B cell (primary cell): ENCODE measurements at regions not wholly inside any gene's neighbourhood (a gene's known extent, or its start where the extent isn't known, plus 50 kb on each side); places are given as distances from the start of the nearest gene placed in this dataset.

Experiments used
- ATAC-seq: fragments of 200-7000 bp; cut with Tn5 transposase; one replicate; pipeline ENCODE4 v1.10.0; 2021; ENCODE audit warnings: low read depth, mild to moderate bottlenecking, moderate number of reproducible peaks, moderate library complexity
- CTCF ChIA-PET: fragments of 350-600 bp; sonication (Branson Sonifier 250); formaldehyde crosslinking; loops from one replicate; lab custom pipeline; 2021; ENCODE audit warnings: antibody characterized with exemption, inconsistent platforms; lab: Charles Lee
- POLR2A ChIA-PET: fragments of 350-600 bp; sonication (Branson Sonifier 250); formaldehyde crosslinking; loops from one replicate; lab custom pipeline; 2021; ENCODE audit warnings: antibody characterized with exemption; lab: Charles Lee
- DNase-seq: peaks from one replicate; pipeline ENCODE4 v3.0.0; 2013
- H2AFZ ChIP-seq: 2 replicates; pipeline ENCODE4 v1.6.1; 2012; ENCODE audit warnings: mild to moderate bottlenecking, low read depth, low read length; ENCODE audit not compliant: insufficient read depth, poor library complexity, severe bottlenecking
- H3K27ac ChIP-seq, 2 donors: 1 replicate in 1 of 2; 2 replicates in 1 of 2; pipeline ENCODE4 v1.5.1; 2012 to 2013; ENCODE audit warnings: low read length in 2 of 2, mild to moderate bottlenecking in 2 of 2, moderate library complexity in 1 of 2
- H3K27me3 ChIP-seq, 4 experiments: fragments of 200-600 bp in 1 of 4; sonication (generic) in 1 of 4; replicated peaks in 1 of 4; 1 replicate in 2 of 4; 2 replicates in 2 of 4; pipeline versions ENCODE4 v1.6.1 to v1.7.0; 2013 to 2016; ENCODE audit warnings: low read length in 3 of 4, mild to moderate bottlenecking in 2 of 4, mixed read lengths in 1 of 4, moderate library complexity in 1 of 4; ENCODE audit not compliant: insufficient read depth in 4 of 4, control insufficient read depth in 3 of 4; ENCODE audit errors: control extremely low read depth in 1 of 4
- H3K36me3 ChIP-seq, 2 experiments: replicated peaks in 1 of 2; 1 replicate in 1 of 2; 2 replicates in 1 of 2; pipeline versions ENCODE4 v1.6.1 to v1.7.1; 2013; ENCODE audit warnings: low read length in 1 of 2; ENCODE audit not compliant: insufficient read depth in 2 of 2, control insufficient read depth in 1 of 2; ENCODE audit errors: control extremely low read depth in 1 of 2, extremely low read depth in 1 of 2
- H3K4me1 ChIP-seq, 2 donors: fragments of 200-600 bp in 1 of 2; sonication (generic) in 1 of 2; 1 replicate in 1 of 2; 2 replicates in 1 of 2; pipeline versions ENCODE4 v1.5.1 to v1.6.1; 2013 to 2017; ENCODE audit warnings: low read length in 2 of 2; ENCODE audit not compliant: control insufficient read depth in 2 of 2, insufficient read depth in 2 of 2
- H3K4me2 ChIP-seq: replicated peaks from 2 replicates; pipeline ENCODE3; 2012; ENCODE audit warnings: mild to moderate bottlenecking, low read depth, low read length; ENCODE audit not compliant: poor library complexity, severe bottlenecking
- H3K4me3 ChIP-seq, 5 experiments: fragments of 200-600 bp in 1 of 5; sonication (generic) in 1 of 5; 1 replicate in 3 of 5; 2 replicates in 2 of 5; pipeline versions ENCODE4 v1.5.1 to v1.7.0; 2011 to 2016; ENCODE audit warnings: low read length in 4 of 5, mild to moderate bottlenecking in 4 of 5, low read depth in 2 of 5, control low read depth in 1 of 5, moderate library complexity in 1 of 5; ENCODE audit not compliant: insufficient read depth in 1 of 5; ENCODE audit errors: control extremely low read depth in 1 of 5, extremely low read depth in 1 of 5
- H3K79me2 ChIP-seq: fragments of 200-600 bp; sonication (generic); one replicate; pipeline ENCODE4 v1.6.0; 2016; ENCODE audit warnings: low read length; ENCODE audit not compliant: control insufficient read depth, insufficient read depth
- H3K9ac ChIP-seq: fragments of 200-600 bp; sonication (generic); 2 replicates; pipeline ENCODE4 v1.6.1; 2017; ENCODE audit warnings: mild to moderate bottlenecking, low read length, moderate library complexity
- H3K9me3 ChIP-seq, 3 donors: one replicate each; pipeline versions ENCODE4 v1.6.1 to v1.7.1; 2013; ENCODE audit warnings: low read length in 2 of 3; ENCODE audit not compliant: control insufficient read depth in 2 of 3, insufficient read depth in 1 of 3; ENCODE audit errors: control extremely low read depth in 1 of 3
- H4K20me1 ChIP-seq: 2 replicates; pipeline ENCODE4 v1.6.0; 2012; ENCODE audit warnings: mild to moderate bottlenecking, low read length; ENCODE audit not compliant: insufficient read depth, control insufficient read depth, poor library complexity, severe bottlenecking
- H3K27ac Mint-ChIP-seq: one replicate; pipeline ENCODE4 v1.8.0; 2021; ENCODE audit warnings: mixed read lengths
- H3K27me3 Mint-ChIP-seq: one replicate; pipeline ENCODE4 v1.8.0; 2021; ENCODE audit warnings: mixed read lengths
- H3K4me1 Mint-ChIP-seq: one replicate; pipeline ENCODE4 v1.8.0; 2021; ENCODE audit warnings: mixed read lengths
- H3K4me3 Mint-ChIP-seq: one replicate; pipeline ENCODE4 v1.8.0; 2021; ENCODE audit warnings: mixed read lengths
- H3K9me3 Mint-ChIP-seq: one replicate; pipeline ENCODE4 v1.8.0; 2022; ENCODE audit warnings: mixed read lengths; ENCODE audit not compliant: insufficient read depth
- EZH2 ChIP-seq: IDR thresholded peaks from 2 replicates; pipeline ENCODE4 v1.6.1; 2012; ENCODE audit warnings: borderline replicate concordance, low read depth, mild to moderate bottlenecking, moderate library complexity, low read length; ENCODE audit not compliant: insufficient read depth, poor library complexity, severe bottlenecking
- WGBS: methylation state at CpG from one replicate; pipeline ENCODE4 v1.1.5; 2013; ENCODE audit warnings: missing lambda C conversion rate; ENCODE audit not compliant: insufficient coverage; 5-methylcytosine and 5-hydroxymethylcytosine counted together
- intact Hi-C: fragments of 100-400 bp; cut with micrococcal nuclease; formaldehyde crosslinking; loops from one replicate; pipeline ENCODE4 v1.10.0; 2022
- TF ChIP-seq, protein P1 (sequence below): fragments of 200-600 bp; IDR thresholded peaks from one replicate; pipeline ENCODE4 v1.8.0; 2022; ENCODE audit warnings: antibody characterized with exemption, mild to moderate bottlenecking

DNA sequence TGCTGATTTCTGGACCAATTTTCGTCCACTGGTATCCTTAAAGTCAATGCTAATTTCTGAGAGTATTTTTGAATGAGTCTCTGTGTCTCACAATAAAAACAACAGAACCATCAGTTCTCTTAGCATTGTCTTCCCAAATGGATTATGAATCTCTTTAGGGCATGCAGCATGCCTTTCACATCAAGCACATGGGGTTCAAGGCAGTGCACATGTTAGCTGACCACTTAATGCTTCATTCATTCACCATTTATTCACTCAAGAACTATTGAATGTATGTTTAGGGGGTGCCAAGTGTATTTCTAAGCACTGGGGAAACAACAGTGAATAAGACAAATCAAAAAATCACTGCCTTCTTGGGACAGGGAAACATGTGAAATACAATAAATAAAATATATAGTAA, 126.7 kb upstream of the SLC44A3 start:
- Histone ChIP-seq H3K36me3 (no peaks in the 10 kb centered on the region), H3K79me2 (no peaks in the 10 kb centered on the region), H3K27me3 (peaks cover 0 to 13% (median 6%) of the 10 kb centered on the region in 4 experiments), H3K4me2 (no peak overlapping the region), H3K9ac (no peak overlapping the region), H3K9me3 (peaks cover 0 to 6% (median 0%) of the 10 kb centered on the region in 3 donors), H2AFZ (no peak overlapping the region), H3K4me3 (no peak overlapping the region), H3K27ac (no peak overlapping the region), H3K4me1 (no peaks in the 10 kb centered on the region), H4K20me1 (no peaks in the 10 kb centered on the region)
- CTCF ChIA-PET = no interaction called here
- DNase-seq = no peak
- POLR2A ChIA-PET = interaction anchor here (0.6 kb wide), 1 partner anchor 1228 kb away, joined by 4 read pairs; no protein-coding TSS in a partner anchor
- peaks cover 3% of the 10 kb centered on the region for H3K9me3 Mint-ChIP-seq
- no peaks in the 10 kb centered on the region for H3K4me1 Mint-ChIP-seq
- H3K27me3 Mint-ChIP-seq = peaks cover 25% of the 10 kb centered on the region
- TF ChIP-seq, protein P1, sequence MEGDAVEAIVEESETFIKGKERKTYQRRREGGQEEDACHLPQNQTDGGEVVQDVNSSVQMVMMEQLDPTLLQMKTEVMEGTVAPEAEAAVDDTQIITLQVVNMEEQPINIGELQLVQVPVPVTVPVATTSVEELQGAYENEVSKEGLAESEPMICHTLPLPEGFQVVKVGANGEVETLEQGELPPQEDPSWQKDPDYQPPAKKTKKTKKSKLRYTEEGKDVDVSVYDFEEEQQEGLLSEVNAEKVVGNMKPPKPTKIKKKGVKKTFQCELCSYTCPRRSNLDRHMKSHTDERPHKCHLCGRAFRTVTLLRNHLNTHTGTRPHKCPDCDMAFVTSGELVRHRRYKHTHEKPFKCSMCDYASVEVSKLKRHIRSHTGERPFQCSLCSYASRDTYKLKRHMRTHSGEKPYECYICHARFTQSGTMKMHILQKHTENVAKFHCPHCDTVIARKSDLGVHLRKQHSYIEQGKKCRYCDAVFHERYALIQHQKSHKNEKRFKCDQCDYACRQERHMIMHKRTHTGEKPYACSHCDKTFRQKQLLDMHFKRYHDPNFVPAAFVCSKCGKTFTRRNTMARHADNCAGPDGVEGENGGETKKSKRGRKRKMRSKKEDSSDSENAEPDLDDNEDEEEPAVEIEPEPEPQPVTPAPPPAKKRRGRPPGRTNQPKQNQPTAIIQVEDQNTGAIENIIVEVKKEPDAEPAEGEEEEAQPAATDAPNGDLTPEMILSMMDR = no peak
- TF ChIP-seq EZH2 = no peak
- no peak overlapping the region for H3K27ac Mint-ChIP-seq
- no peak overlapping the region for H3K4me3 Mint-ChIP-seq
- intact Hi-C loops = no loop called here
- no CpG with 5 or more reads among the region's 1 CpG for WGBS
- no peak for ATAC-seq

DNA sequence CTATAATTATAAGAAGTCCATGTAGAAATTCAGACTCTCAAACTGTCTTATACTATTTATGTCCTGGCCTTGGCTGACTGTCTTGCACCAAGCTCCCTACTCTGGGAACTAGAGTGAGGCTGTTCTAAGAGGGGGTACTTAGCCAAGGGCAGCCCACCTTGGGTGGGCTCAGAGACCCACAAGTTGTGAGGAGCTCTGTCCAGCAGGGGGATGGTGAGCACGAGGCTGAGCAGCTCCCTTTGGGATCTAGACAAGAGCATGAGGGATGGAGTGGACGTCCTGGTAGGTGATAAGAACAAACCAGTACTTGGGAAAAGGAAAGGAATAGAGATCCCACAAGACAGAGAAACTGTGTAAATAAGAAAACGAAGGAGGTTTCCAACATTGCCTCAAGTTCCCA, 127.1 kb upstream of the SLC44A3 start:
- H3K4me2 ChIP-seq = no peak overlapping the region
- Mint-ChIP-seq H3K27ac (no peak overlapping the region), H3K9me3 (peaks cover 3% of the 10 kb centered on the region), H3K4me3 (no peak overlapping the region), H3K4me1 (no peaks in the 10 kb centered on the region), H3K27me3 (peaks cover 25% of the 10 kb centered on the region)
- ATAC-seq (no peak), DNase-seq (no peak)
- no peak overlapping the region for H3K4me3 ChIP-seq
- H3K9me3 ChIP-seq = peaks cover 0 to 6% (median 0%) of the 10 kb centered on the region in 3 donors
- ChIA-PET CTCF (no interaction called here), POLR2A (interaction anchor here (0.6 kb wide), 1 partner anchor 1228 kb away, joined by 4 read pairs; no protein-coding TSS in a partner anchor)
- no peak overlapping the region for H3K27ac ChIP-seq
- WGBS = 88% methylated on average over 2 of the region's 3 CpGs
- H3K27me3 ChIP-seq = peaks cover 0 to 13% (median 6%) of the 10 kb centered on the region in 4 experiments
- H3K4me1 ChIP-seq = no peaks in the 10 kb centered on the region
- H4K20me1 ChIP-seq = no peaks in the 10 kb centered on the region
- no peaks in the 10 kb centered on the region for H3K79me2 ChIP-seq
- TF ChIP-seq, protein P1 = no peak
- TF ChIP-seq EZH2 = no peak
- no peaks in the 10 kb centered on the region for H3K36me3 ChIP-seq
- no peak overlapping the region for H3K9ac ChIP-seq
- intact Hi-C loops = no loop called here
- no peak overlapping the region for H2AFZ ChIP-seq
